Osteoblast (primary cell): ENCODE measurements at regions not wholly inside any gene's neighbourhood (a gene's known extent, or its start where the extent isn't known, plus 50 kb on each side); places are given as distances from the start of the nearest gene placed in this dataset.

ENCODE experiments used
- DNase-seq: peaks from one replicate; pipeline ENCODE4 v3.0.0; 2011; ENCODE audit warnings: low spot score, mixed read lengths; ENCODE audit not compliant: insufficient read length; ENCODE audit errors: missing footprints
- H2AFZ ChIP-seq: 2 replicates; pipeline ENCODE4 v1.6.0; 2011; ENCODE audit warnings: mild to moderate bottlenecking, low read length
- H3K27ac ChIP-seq: 2 replicates; pipeline ENCODE4 v1.5.1; 2011; ENCODE audit warnings: mild to moderate bottlenecking, low read depth, low read length, moderate library complexity
- H3K27me3 ChIP-seq: 2 replicates; pipeline ENCODE4 v1.6.0; 2012; ENCODE audit warnings: mild to moderate bottlenecking, control low read depth, inconsistent platforms, low read length, moderate library complexity; ENCODE audit not compliant: insufficient read depth
- H3K36me3 ChIP-seq: 2 replicates; pipeline ENCODE4 v1.5.1; 2011; ENCODE audit warnings: mild to moderate bottlenecking, low read length, control low read depth, moderate library complexity; ENCODE audit not compliant: insufficient read depth
- H3K4me1 ChIP-seq: 2 replicates; pipeline ENCODE4 v1.5.1; 2011; ENCODE audit warnings: mild to moderate bottlenecking, low read length, control low read depth, moderate library complexity; ENCODE audit not compliant: insufficient read depth
- H3K4me2 ChIP-seq: 2 replicates; pipeline ENCODE4 v1.6.0; 2011; ENCODE audit warnings: mild to moderate bottlenecking, low read length; ENCODE audit not compliant: insufficient read depth
- H3K4me3 ChIP-seq: fragments of 200-600 bp; sonication (generic); 3 replicates; pipeline ENCODE4 v1.5.1; 2012; ENCODE audit warnings: mild to moderate bottlenecking, low read length, inconsistent platforms; ENCODE audit not compliant: insufficient read depth
- H3K79me2 ChIP-seq: 2 replicates; pipeline ENCODE4 v1.6.0; 2012; ENCODE audit warnings: mild to moderate bottlenecking, low read length, control low read depth, inconsistent platforms; ENCODE audit not compliant: insufficient read depth
- H3K9me3 ChIP-seq: 2 replicates; pipeline ENCODE4 v1.5.1; 2011; ENCODE audit warnings: low read depth, low read length, control low read depth
- H4K20me1 ChIP-seq: 2 replicates; pipeline ENCODE4 v1.6.0; 2012; ENCODE audit warnings: mild to moderate bottlenecking, low read length, control low read depth; ENCODE audit not compliant: insufficient read depth
- TF ChIP-seq, protein P1 (sequence below): IDR thresholded peaks from 2 replicates; pipeline ENCODE4 v1.5.1; 2011; ENCODE audit warnings: mild to moderate bottlenecking, low read depth, low read length, moderate library complexity; ENCODE audit errors: extremely low read depth

DNA sequence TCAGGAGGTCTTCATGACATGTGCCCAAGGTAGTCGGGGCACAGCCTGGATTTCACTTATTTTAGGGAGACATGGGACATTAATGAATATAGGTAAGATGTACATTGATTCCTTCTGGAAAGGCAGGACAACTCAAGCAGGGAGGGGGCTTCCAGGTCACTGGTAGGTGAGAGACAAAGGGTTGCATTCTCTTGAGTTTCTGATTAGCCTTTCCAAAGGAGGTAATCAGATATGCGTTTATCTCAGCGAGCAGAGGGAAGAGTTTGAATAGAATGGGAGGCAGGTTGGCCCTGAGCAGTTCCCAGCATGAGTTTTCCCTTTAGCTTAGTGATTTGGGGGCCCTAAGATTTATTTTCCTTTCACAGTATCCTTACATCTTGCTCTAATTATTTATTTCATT lies 443.8 kb upstream of the EEF2KMT start:
- H3K4me3 ChIP-seq, result no peak overlapping the region
- no peak overlapping the region for H3K27ac ChIP-seq
- H2AFZ ChIP-seq, result no peak overlapping the region
- TF ChIP-seq, protein P1, sequence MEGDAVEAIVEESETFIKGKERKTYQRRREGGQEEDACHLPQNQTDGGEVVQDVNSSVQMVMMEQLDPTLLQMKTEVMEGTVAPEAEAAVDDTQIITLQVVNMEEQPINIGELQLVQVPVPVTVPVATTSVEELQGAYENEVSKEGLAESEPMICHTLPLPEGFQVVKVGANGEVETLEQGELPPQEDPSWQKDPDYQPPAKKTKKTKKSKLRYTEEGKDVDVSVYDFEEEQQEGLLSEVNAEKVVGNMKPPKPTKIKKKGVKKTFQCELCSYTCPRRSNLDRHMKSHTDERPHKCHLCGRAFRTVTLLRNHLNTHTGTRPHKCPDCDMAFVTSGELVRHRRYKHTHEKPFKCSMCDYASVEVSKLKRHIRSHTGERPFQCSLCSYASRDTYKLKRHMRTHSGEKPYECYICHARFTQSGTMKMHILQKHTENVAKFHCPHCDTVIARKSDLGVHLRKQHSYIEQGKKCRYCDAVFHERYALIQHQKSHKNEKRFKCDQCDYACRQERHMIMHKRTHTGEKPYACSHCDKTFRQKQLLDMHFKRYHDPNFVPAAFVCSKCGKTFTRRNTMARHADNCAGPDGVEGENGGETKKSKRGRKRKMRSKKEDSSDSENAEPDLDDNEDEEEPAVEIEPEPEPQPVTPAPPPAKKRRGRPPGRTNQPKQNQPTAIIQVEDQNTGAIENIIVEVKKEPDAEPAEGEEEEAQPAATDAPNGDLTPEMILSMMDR, result no peak
- no peaks in the 10 kb centered on the region for H3K9me3 ChIP-seq
- no peaks in the 10 kb centered on the region for H4K20me1 ChIP-seq
- no peaks in the 10 kb centered on the region for H3K79me2 ChIP-seq
- H3K27me3 ChIP-seq, result no peaks in the 10 kb centered on the region
- H3K4me1 ChIP-seq, result no peaks in the 10 kb centered on the region
- DNase-seq, result no peak
- no peaks in the 10 kb centered on the region for H3K36me3 ChIP-seq
- H3K4me2 ChIP-seq, result no peak overlapping the region

- Histone ChIP-seq H3K36me3 (no peaks in the 10 kb centered on the region), H3K4me1 (no peaks in the 10 kb centered on the region), H3K27me3 (no peaks in the 10 kb centered on the region), H3K4me3 (no peak overlapping the region), H4K20me1 (no peaks in the 10 kb centered on the region), H2AFZ (no peak overlapping the region), H3K4me2 (no peak overlapping the region), H3K27ac (no peak overlapping the region), H3K9me3 (no peaks in the 10 kb centered on the region), H3K79me2 (no peaks in the 10 kb centered on the region)
- DNase-seq, result no peak
- TF ChIP-seq, protein P1, result no peak
Observed at GRCh38 chr16:5537347-5537746, 439.8 kb upstream of the EEF2KMT start.

- no peak overlapping the region for H3K27ac ChIP-seq
- no peaks in the 10 kb centered on the region for H3K9me3 ChIP-seq
- no peaks in the 10 kb centered on the region for H3K27me3 ChIP-seq
- H3K4me3 ChIP-seq, result no peak overlapping the region
- H3K79me2 ChIP-seq, result no peaks in the 10 kb centered on the region
- no peaks in the 10 kb centered on the region for H3K36me3 ChIP-seq
- H3K4me2 ChIP-seq, result no peak overlapping the region
- H3K4me1 ChIP-seq, result no peaks in the 10 kb centered on the region
- H4K20me1 ChIP-seq, result no peaks in the 10 kb centered on the region
- TF ChIP-seq, protein P1, result no peak
- H2AFZ ChIP-seq, result no peak overlapping the region
- DNase-seq, result no peak
Observed at GRCh38 chr16:5533321-5533888, 435.8 kb upstream of the EEF2KMT start.

DNA sequence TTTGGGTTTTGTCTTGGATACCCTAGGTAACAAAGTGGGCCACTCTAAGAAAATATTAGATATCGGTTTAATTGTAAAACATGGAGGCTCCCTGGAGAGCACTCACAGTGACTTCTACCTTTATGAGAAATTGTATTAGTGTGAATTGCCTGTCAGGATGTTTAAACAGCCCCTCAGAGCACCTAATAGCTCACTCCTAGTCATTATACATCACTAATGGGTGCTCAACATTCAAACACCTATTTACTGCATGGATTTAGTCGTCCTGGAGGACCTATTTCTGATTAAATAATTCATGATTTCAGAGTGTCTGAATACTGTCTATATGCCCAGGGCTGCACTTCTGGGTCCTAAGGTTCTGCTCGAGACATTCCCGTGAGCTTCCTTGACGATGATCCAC lies 430.2 kb upstream of the EEF2KMT start:
- TF ChIP-seq, protein P1, result no peak
- no peak overlapping the region for H2AFZ ChIP-seq
- no peaks in the 10 kb centered on the region for H3K27me3 ChIP-seq
- no peak for DNase-seq
- no peaks in the 10 kb centered on the region for H3K79me2 ChIP-seq
- H4K20me1 ChIP-seq, result no peaks in the 10 kb centered on the region
- no peak overlapping the region for H3K4me3 ChIP-seq
- H3K27ac ChIP-seq, result no peak overlapping the region
- H3K36me3 ChIP-seq, result no peaks in the 10 kb centered on the region
- H3K4me2 ChIP-seq, result no peak overlapping the region
- no peaks in the 10 kb centered on the region for H3K9me3 ChIP-seq
- H3K4me1 ChIP-seq, result no peaks in the 10 kb centered on the region
